Islet precursor cell (in vitro differentiated cells): ENCODE measurements at regions not wholly inside any gene's neighbourhood (a gene's known extent, or its start where the extent isn't known, plus 50 kb on each side); places are given as distances from the start of the nearest gene placed in this dataset.
A peak's percentile ranks its signal among the peaks of the same experiment; 100 is the strongest.

Experiments used
- DNase-seq: peaks from one replicate; pipeline ENCODE4 v3.0.0-alpha.2; 2018

DNA sequence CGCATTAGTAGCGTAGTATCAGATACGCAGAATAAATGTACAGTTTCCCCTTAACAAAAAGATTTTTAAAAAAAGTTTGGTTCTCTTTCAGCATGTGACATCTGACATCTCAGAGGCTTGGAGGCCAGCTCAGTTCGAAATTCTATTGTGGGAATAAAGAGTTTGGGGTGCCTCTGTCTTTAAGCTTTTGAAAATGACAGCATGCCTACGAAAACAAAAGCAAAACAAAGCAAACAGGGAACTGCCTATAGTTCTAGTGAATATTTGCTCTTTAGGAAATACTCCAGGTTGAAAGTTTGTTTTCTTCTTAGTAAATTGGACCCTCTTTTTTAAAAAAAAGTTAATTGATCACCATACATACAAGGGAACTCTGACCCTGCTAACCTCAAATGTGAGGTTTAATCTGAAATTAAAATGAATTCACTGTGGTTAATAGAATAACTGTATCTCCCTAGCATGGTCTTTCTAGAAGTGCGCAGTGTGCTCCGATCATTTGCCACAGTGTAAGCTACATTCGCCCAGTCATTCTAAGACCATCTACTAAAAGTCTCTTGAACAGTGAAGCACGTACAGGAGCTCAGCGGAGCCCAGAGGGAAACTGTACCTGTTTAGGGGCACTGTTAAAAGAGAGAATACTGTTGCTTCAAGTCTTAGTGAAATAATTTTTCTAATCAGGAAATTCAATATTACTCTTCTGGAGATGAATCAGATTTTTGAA, 347.0 kb upstream of the CDH2 start:
- no peak for DNase-seq

DNA sequence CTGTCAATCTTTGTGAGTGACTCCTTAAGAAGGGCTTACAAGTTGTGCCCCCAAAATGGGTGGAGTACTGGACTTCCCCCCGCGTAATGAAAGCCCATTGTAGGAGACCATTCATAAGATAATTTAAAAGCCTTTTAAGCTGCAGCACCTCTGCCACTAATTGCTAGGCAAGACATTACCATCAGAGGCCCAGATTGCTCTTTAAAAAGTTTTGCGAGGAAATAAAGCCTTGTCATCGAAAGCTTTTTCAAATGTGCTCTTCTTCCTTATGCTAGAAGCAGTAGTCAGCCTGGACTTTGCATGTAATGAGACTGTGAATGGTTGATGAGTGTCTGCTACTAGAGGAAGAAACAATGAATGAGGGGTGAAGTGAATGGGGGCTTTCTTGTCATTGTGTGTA, 345.3 kb upstream of the CDH2 start:
- peak; percentile 52 for DNase-seq

DNA sequence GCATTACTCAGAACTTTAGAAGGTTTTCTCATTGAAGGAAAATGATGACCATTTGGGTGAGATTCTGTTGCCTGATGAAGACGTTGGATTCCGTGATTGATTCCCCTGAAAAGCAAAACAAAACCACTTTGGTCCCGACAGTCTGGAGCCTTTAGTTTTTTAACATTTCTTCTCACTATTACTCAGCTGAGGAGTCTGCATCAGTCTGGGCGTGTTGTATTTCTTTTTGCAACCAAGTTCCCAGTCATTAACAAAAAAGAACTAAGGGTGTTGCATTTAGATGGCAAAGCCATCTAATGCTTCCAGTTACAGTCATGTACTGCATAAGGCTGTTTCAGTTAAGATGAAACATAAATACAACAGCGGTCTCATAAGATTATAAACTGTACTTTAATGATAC, 343.1 kb upstream of the CDH2 start:
- DNase-seq, result no peak

DNA sequence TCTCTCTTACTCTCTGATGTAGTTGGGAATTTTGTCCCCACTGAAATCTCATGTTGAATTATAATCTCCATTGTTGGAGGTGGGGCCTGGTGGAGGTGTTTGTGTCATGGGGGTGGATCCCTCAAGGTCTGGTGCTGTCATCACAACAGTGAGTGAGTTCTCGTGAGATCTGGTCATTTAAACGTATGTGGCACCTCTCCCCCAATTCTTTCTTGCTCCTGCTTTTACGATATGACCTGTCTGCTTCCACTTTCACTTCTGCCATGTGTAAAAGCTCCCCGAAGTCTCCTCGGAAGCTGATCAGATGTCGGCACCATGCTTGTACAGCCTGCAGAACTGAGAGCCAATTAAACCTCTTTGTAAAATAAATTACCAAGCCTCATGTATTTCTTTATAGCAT, 337.8 kb upstream of the CDH2 start:
- no peak for DNase-seq

DNA sequence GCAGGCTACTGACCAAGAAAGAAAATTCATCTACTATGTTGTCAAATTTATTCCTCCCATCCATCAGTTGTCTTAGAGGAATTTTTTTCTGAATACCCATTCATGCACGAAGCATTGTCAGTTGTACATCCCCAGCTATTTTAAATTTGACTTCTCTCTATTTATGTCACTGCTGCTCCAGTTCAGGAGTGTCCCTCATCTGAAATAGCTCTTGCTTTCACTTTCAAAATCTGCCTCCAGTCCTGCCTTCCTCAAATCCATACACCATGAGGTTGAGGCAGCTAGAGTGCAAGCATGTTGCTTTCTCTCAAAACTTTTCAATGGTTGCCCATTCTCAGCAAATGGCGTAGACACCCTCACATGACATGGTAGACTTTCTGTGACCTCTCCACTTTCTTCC, 335.4 kb upstream of the CDH2 start:
- DNase-seq, result no peak

DNA sequence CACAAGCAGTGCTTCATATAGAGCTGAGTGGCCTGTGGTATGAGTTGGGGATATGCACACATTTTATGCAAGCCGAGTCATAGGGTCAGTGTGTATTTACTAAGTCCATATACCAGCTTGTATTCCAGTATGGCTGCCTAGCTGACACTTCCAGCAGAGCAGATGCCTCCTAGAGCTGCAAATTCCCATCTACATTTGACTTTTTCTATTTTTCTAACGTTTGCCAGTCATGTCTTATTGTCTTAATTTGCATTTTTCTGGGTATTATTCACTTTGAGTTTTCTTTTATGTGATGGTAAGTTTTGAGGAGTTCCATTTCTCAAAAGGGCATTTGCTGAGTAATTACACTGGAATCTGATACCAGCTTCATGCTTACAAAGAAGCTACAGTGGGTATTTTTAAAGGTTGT, 334.5 kb upstream of the CDH2 start:
- peak; percentile 53 for DNase-seq

DNA sequence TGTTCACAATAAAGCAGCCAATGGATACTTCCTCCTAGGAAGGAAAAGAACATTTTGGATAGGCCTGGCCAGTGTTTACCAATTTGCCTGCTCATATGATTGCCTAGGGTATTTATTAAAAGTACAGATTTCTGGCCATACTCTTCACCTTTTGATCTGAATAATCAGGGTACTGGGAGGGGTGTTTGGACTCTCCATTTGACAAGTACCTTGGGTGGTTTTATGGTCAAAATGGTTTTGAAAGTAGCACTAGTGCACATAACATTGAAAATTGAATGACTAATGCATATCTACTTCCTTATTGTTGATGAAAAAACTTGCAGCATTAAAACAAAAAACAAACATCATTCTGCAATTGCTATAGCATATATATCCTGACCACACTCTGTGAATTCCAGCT, 333.3 kb upstream of the CDH2 start:
- no peak for DNase-seq

DNA sequence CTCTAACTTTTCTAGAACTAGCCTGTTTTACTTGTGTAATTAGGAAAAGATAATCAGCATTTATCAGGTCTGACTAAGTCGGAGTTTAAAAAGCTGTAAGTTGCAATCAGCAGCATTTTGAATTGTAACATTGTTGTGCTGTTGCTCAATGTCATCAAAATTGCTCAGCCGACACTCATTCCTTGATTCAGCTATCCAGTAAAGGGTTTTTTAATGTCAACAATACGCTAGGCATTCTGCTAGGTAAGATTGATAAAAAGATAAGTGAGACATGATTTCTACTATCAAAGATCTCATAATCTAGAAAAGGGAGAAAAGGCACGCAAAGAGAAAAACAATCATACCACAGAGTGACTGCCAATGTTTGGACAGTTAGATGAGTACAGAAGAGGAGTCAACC, 327.1 kb upstream of the CDH2 start:
- no peak for DNase-seq

DNA sequence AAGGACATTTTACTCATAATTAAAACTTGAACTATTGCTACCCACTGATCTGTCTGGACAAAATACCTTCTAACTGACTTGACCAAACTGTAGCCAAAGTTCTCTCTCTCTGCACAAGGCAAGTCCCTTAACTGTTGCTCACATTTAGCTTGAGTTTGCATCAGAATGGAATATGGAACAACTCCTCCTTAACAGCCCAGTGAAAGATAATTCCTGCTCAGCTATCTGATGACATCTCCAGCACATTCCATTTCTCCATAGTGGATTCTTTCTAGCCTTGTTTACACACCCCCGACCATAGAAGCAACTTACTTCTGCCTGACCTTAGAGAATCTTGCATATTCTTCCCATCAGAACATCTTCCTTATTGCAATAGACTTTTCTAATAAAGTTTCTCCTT, 317.2 kb upstream of the CDH2 start:
- DNase-seq, result no peak

DNA sequence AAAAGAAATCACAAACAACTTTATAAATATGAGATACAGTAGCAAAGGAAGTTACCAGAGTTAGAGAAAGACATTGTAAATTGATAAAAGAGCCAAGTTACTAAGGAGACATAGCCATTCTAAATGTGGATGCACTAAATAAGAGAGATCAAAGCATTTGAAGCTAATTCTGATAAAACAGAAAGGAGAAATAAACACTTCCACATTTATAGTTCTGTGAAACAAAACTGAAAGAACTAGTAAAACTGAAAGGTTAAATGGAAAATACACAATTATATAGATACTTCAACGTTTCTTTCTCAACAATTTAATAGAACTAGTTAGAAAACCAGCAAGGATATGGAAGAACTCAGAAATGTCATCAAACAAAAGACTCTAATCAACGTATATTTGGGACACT, 309.0 kb upstream of the CDH2 start:
- DNase-seq, result no peak

DNA sequence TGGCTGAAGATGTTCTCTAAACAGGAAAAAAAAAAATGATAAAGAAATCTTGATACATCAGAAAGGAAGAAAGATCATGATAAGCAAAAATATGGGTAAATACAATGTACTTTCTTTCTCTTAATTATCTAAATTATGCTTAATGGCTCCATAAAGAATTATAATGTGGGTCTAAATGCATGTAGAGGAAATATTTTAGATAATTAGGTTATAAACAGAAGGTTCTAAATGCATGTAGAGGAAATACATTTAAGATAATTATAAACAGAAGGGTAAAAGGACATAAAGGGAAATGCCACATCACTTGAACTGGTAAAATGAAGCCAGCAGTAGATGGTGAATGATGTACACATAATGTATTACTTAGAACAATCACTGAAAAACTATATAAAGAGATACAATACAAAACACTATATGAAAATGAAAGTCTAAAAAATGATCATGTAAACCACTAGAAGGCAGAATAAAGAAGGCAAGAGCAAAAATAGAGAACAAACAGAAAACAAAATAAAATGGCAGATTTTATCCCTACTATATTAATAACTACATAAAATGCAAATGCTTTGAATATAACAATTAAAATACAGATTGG, 308.4 kb upstream of the CDH2 start:
- no peak for DNase-seq

DNA sequence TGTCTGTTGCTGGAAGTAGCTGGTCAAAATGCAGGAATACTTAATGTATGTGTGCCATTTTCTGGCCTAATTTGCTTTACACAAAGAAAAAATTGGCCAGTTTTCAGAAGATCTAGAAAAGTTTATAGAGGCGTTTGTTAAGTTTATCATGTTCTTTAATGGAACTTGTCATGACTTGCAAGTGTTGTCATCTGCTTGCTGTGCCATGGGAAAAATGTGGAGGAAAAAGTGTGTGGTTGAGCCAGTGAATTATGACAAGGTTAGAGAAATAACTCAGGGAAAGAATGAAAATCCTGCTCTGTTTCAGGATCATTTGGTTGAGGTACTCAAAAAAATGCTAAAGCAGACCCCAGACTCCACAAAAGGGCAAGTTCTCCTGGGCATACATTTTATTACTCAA, 301.6 kb upstream of the CDH2 start:
- DNase-seq, result no peak

DNA sequence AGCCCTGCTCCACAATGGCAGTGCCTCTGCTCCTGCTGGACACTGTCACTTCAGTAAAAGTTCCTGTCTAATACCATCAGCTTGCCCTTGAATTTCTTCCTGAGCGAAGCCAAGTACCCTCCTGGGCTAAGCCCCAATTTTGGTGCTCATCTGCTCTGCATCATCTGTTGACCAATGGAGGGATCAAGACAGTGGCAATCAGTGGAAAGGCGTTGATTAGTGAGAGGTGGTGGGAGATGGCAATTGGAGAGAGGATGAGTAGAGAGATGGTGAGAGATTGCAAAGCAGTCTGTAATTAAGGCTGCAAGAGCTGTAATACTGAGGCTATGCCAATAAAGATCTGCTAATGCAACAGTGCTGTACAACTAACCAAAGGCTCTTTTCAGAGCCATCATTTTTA, 299.4 kb upstream of the CDH2 start:
- no peak for DNase-seq

DNA sequence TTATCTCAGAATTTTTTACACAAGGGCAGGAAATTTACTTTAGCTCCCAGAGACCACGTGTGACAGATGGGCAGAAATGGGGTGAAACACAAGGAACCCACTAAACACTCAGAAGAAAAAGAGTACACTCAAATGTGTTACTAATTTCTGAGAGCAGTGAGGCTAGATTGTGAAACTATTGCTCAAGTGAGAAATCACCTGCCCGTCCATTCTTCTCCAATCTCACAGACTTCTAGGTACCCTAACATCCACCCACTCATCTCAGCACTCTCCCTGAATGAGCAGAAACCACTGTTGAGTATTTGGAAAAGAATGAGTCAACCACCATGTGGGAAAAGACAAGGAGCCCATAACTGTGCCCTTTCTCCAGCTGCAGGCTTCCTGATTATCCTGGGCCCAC, 293.0 kb upstream of the CDH2 start:
- DNase-seq, result no peak

DNA sequence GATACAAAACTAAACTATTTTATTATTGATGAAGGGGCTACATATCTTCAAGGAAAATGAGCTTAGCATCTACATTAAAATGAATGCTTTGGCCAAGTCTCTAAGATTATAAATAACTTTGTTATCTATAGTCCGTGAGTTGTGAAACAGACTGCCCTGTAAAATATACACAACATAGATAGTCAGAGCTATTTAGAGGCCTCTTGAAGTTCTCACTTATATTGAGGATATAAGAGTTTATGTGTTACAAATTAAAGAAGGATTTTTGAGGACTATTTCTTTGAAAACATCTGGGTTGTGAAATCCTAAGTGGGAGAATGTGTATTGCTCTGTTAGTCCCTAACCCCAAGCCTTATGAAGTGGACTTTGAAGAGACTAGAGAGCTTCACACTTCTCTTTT, 292.0 kb upstream of the CDH2 start:
- no peak for DNase-seq

DNA sequence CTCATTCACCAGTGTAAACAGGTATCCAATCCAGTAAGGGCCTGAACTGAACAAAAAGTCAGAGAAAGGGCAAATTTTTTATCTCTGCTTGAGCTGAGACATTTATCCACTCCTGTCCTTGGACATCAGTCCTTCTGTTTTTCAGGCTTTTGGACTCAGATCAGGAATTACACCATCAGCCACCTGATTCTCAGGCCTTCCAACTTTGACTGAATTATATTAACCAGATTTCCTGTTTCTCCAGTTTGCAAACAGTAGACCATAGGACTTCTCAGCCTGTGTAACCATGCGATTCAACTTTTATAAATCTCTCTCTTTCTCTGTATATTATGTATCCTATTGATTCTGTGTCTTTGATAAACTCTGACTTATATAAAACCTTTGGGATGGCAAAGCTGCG, 289.3 kb upstream of the CDH2 start:
- DNase-seq, result no peak

DNA sequence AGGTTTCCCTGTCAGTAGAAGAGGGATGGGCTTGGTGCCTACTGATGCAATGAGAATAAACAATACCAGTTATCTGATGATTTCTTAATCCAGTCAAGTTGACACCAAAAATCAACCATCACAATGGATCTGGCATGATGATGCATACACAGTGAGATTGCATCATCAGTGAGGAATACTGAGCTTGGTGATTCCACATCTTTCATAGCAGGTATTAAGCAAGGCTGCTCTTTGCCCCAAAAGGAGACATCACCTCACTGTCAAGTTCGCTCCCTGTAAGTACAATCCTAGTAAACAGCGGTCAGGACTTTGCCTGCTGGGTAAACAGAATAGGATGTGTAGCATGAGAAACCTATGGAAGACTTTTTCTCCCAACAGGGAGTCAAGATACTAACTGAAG, 282.7 kb upstream of the CDH2 start:
- DNase-seq, result no peak

DNA sequence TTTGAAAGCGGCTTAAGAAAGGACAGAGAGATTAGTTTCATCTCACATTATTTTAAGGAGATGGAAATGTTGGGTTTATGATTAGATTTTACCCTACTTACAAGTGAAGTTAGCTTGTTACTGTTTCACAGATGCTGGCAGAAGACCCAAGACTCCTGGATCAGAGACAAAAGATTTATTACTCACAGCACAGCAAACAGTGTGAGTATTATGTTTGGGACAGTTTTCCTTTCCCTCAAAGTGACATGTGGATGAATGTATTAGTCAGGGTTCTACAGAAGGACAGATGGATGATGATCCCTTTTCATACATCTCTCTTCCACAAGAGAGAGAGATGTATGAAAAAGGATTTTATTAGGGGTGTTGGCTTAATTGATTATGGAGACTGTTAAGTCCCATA, 281.8 kb upstream of the CDH2 start:
- no peak for DNase-seq

DNA sequence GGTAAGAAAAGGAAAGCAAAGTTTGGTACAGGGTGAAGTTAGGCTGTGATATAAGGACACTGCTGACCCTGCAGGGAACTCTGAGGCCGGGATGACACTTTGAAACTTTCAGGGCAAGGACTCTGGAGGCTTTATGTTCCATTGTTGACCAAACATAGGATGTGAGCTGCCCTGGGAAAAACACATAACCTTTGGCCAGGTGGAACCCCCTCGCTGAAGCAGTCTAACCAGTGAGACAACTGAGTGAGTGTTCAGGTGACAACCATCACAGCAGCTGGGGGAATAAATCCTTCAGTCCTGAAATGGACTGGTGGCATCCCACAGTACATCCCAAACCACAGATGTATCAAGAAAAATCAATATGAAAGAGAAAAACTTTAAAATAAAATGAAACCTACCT, 280.9 kb upstream of the CDH2 start:
- DNase-seq, result no peak

DNA sequence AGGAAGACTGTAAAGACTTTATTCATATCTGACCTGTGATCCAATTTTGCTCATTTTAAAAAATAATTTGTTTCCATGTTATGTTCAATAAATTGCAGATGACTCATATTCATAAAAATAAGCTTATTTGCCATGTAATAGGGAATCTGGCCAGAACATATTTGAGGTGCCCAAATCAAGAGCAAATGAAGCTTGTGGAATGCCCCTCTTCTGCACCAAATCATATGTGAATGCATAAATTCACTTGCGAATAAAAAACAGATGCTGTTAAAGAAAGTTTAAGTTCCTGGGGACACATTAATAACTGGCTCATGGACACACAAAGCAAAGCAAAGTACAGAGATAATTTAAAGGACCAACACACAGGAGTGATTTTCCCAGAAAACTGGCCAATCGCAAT, 279.0 kb upstream of the CDH2 start:
- DNase-seq, result no peak

DNA sequence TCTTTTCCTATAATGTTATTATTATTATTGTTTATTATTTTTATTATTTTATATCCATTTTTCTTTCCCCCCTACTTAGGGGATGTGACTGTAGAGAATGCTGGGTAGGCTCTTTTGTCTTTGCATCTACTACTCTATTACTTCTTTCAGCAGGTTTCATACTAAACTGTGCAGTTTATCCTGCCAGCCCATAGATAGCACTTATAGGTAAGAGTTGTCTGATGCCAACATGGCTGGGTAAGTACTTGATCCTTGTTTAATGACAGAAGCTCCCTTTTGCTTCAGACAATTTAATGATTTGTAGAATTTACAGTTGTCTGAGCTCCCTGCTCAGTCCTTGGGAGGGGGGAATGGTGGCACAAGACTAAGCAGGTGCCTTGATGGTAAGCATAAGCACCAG, 262.9 kb upstream of the CDH2 start:
- DNase-seq, result no peak

DNA sequence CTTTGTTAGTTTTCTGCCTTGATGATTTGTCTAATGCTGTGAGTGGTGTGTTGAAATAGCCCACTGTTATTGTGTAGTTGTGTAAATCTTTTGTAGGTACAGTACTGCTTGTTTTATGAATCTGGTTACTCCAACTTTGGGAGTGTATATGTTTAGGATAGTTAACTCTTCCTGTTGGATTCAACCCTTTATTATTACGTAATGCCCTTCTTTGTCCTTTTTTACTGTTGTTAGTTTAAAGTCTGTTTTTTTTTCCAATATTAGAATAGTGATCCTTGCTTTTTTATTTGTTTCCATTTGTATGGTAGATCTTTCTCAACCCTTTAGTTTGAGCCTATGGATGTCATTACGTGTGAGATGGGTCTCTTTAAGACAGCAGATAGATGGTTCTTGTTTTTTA, 261.5 kb upstream of the CDH2 start:
- DNase-seq, result no peak

DNA sequence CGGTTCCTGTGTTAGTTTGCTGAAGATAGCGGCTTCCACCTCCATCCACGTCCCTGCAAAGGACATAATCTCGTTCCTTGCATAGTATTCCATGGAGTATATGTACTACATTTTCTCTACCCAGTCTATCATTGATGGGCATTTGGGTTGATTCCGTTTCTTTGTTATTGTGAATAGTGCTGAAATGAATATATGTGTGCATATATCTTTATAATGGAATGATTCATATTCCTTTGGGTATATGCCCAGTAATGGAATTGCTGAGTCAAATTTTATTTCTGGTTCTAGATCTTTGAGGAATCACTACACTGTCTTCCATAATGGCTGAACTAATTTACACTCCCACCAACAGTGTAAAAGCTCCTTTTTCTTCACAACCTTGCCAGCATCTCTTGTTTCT, 255.4 kb upstream of the CDH2 start:
- DNase-seq, result no peak

DNA sequence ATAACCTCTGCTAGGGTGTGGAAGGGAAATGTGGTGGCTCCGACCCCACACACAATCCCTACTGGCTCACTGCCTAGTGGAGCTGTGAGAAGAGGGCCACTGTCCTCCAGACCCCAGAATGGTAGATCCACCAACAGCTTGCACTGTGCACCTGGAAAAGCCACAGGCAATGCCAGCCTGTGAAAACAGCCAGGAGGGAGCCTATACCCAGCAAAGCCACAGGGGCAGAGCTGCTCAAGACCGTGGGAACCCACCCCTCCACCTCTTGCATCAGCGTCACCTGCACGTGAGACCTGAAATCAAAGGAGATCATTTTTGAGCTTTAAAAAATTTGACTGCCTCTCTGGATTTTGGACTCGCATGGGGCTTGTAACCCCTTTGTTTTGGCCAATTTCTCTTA, 249.0 kb upstream of the CDH2 start:
- no peak for DNase-seq

DNA sequence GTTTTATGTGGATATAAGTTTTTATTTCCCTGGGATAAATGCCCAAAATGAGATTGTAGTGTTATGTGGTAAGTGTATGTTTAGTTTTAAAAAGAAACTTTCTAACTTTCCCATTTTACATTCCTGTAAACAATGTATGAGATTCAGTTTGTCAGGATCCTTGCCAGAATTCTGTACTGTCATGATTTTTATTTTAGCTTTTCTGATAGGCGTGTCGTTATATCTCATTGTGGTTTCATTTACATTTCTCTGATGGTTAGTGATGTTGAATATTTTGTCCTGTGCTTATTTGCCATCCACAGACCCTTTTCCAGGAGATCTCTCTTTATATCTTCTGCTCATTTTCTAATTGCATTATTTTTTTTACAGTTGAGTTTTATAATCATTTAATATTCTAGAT, 245.6 kb upstream of the CDH2 start:
- no peak for DNase-seq
